ENCODE measurements at regions not wholly inside any gene's neighbourhood (a gene's known extent, or its start where the extent isn't known, plus 50 kb on each side); places are given as distances from the start of the nearest gene placed in this dataset.

DNA sequence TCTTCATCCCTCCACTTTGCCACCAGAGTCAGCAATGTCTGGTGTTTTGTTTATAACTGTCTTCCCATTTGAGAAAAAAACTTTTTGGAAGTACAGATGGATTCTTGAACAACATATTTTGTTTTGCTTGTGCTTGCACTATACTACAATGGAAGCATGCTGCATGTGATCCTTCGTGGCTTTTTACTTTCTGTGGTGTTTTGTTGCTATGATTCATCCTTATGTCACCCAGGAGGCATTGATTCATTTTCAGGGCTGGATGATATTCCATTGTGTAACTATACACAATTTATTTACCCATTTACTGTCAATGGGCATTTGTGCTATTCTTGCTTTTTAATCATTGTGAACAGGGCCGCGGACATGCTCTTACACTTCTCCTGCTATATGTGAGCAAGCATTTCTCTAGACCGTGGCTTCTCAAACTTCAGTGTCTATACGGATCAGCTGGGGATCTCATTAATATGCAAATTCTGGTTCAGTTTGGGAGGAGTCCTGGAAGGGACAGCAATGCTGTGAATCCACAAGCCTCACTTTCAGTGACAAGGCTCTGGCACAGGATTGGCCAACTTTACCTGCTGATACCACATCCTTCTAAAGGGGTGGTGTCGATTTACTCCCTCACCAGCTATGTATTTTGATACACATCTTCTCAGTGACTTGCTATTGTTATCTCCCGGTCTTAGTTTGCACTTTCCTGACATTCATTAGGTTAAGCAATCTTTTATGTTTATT is 65.9 kb downstream of the POLR2M start:
- TF ChIP-seq POLR2AphosphoS5 (IDR thresholded peaks at IDR 0.05; ENCODE audit: low read depth) = no peak
- TF ChIP-seq, protein P1, sequence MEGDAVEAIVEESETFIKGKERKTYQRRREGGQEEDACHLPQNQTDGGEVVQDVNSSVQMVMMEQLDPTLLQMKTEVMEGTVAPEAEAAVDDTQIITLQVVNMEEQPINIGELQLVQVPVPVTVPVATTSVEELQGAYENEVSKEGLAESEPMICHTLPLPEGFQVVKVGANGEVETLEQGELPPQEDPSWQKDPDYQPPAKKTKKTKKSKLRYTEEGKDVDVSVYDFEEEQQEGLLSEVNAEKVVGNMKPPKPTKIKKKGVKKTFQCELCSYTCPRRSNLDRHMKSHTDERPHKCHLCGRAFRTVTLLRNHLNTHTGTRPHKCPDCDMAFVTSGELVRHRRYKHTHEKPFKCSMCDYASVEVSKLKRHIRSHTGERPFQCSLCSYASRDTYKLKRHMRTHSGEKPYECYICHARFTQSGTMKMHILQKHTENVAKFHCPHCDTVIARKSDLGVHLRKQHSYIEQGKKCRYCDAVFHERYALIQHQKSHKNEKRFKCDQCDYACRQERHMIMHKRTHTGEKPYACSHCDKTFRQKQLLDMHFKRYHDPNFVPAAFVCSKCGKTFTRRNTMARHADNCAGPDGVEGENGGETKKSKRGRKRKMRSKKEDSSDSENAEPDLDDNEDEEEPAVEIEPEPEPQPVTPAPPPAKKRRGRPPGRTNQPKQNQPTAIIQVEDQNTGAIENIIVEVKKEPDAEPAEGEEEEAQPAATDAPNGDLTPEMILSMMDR (IDR thresholded peaks at IDR 0.05; ENCODE audit: insufficient read depth, low read length) = no peak
